T-helper 2 cell (primary cell): ENCODE measurements at regions not wholly inside any gene's neighbourhood (a gene's known extent, or its start where the extent isn't known, plus 50 kb on each side); places are given as distances from the start of the nearest gene placed in this dataset.
"Not testable (repeated sequence)": the region's sequence is repeated elsewhere in the genome, so short reads cannot be mapped to it uniquely, and the experiment has no call there.

ENCODE experiments used
- DNase-seq, 5 experiments: peaks; one replicate each; pipeline versions ENCODE4 v3.0.0 to v3.0.0-alpha.2; 2012 to 2022

GRCh38 chr2:186980787-186981550 lies 132.0 kb upstream of the ZSWIM2 start:
- DNase-seq, result no peak

- DNase-seq, result no peak
These were observed 131.1 kb upstream of the ZSWIM2 start for GRCh38 chr2:186980117-186980442.

- no peak for DNase-seq
These were observed 130.6 kb upstream of the ZSWIM2 start for GRCh38 chr2:186979439-186980116.

- no peak for DNase-seq
These were observed 128.6 kb upstream of the ZSWIM2 start for GRCh38 chr2:186977433-186978045.

GRCh38 chr2:186976329-186976728 lies 127.4 kb upstream of the ZSWIM2 start:
- no peak for DNase-seq

GRCh38 chr2:186972281-186972970 lies 123.5 kb upstream of the ZSWIM2 start:
- DNase-seq, result no peak

GRCh38 chr2:186968277-186968676 lies 119.3 kb upstream of the ZSWIM2 start:
- peak in 1 of 5 experiments; percentile 40 for DNase-seq

GRCh38 chr2:186966015-186966414 lies 117.0 kb upstream of the ZSWIM2 start:
- no peak for DNase-seq

GRCh38 chr2:186962085-186962747 lies 113.2 kb upstream of the ZSWIM2 start:
- no peak for DNase-seq

GRCh38 chr2:186960241-186960640 lies 111.3 kb upstream of the ZSWIM2 start:
- DNase-seq, result not testable (repeated sequence)

GRCh38 chr2:186959486-186959885 lies 110.5 kb upstream of the ZSWIM2 start:
- DNase-seq, result no peak

- DNase-seq, result no peak
These were observed 101.7 kb upstream of the ZSWIM2 start for GRCh38 chr2:186950694-186951093.

- DNase-seq, result peak in 1 of 5 experiments; percentile 6
These were observed 100.8 kb upstream of the ZSWIM2 start for GRCh38 chr2:186949726-186950256.

- DNase-seq, result no peak
These were observed 98.5 kb upstream of the ZSWIM2 start for GRCh38 chr2:186947516-186947915.

- no peak for DNase-seq
These were observed 98.0 kb upstream of the ZSWIM2 start for GRCh38 chr2:186946896-186947467.

GRCh38 chr2:186941853-186942252 lies 92.9 kb upstream of the ZSWIM2 start:
- no peak for DNase-seq

- no peak for DNase-seq
These were observed 91.5 kb upstream of the ZSWIM2 start for GRCh38 chr2:186940463-186940862.

- DNase-seq, result no peak
These were observed 85.5 kb upstream of the ZSWIM2 start for GRCh38 chr2:186934420-186934819.

- no peak for DNase-seq
These were observed 78.9 kb upstream of the ZSWIM2 start for GRCh38 chr2:186927867-186928191.

- DNase-seq, result no peak
These were observed 78.4 kb upstream of the ZSWIM2 start for GRCh38 chr2:186927185-186927866.

GRCh38 chr2:186925514-186925913 lies 76.5 kb upstream of the ZSWIM2 start:
- no peak for DNase-seq

- not testable (repeated sequence) for DNase-seq
These were observed 73.3 kb upstream of the ZSWIM2 start for GRCh38 chr2:186922316-186922715.
